ENCODE measurements at regions not wholly inside any gene's neighbourhood (a gene's known extent, or its start where the extent isn't known, plus 50 kb on each side); places are given as distances from the start of the nearest gene placed in this dataset.

DNA sequence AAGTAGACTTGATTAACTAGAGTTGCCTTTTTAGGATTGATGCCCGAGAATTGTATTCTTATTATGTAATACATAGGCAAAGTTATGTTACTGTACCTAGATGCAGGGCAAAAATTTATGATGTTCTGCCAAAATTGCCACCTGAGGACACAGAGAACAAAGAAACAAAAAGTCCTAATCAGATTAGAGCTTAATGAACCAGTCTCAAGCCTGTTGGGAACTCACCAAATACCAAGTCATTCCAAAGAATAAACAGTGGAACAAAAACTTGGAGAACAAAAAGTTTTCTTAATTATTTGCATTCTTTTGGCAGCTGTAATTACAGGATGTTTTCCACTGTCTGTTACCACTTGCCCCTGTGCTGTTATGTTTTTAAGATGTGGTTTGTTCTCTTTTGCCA, 154.7 kb upstream of the SGK1 start:
- no peak for DNase-seq

GRCh38 chr6:134472046-134472445, 154.1 kb upstream of the SGK1 start:
- DNase-seq = no peak

DNA sequence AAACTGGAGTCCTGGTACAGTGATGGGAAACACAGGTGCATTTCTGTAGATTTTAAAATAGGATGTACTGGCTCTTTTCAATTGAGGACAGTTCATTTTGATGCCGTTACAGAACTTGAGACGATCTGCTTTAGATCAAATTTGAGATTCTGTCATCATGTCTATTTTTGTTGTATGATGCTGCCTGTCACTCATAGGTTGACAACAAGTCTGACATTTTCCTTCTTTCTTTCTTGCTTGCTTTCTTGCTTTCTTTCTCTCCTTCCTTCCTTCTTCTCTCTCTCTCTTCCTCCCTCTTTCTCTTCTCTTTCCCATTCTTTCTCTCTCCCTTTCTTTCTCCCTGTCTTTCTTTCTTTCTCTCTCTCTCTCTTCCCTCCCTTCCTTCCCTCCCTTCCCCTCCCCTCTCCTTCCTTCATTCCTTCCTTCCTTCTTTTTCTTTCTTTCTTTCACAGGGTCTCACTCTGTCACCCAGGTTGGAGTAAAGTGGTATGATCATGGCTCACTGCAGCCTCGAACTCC, 152.6 kb upstream of the SGK1 start:
- no peak for DNase-seq

GRCh38 chr6:134469702-134470456, 152.0 kb upstream of the SGK1 start:
- no peak for DNase-seq

DNA sequence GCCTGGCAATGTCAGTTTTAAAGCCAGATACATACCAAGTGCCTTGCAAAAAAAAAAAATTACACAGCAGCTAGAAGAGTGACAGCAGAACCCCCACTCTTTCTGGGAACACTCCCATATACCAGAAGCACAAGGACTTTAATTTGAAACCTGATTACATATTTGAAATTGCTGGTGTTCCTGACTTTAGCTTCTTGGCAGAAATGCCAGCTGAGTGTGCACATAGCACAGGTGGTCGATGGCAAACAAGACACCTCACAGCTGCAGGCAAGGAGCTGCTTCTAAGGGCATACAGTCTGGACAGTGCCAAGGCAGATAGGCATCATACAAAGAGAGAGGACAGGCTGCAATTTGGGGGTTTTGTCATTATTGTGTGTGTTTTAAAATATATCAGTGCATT, 150.7 kb upstream of the SGK1 start:
- DNase-seq = no peak

DNA sequence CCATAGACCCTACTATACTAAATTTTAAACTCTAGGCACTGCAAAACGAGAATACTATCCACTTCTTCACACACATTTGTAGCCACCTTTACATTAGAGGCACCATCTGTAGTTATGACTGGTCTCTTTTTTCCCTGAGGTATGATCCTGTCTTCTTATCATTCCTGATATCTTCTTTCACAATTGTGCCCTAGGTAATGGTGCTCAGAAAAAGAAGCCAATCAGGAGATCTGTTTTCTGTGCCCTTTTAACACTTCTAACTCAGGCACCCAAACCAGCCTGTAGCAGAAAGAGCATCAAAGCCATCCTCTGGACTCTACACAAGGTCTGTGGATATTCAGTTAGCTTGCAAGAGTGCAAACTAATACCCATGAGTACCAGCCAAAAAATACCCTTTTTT, 149.7 kb upstream of the SGK1 start:
- DNase-seq = no peak

DNA sequence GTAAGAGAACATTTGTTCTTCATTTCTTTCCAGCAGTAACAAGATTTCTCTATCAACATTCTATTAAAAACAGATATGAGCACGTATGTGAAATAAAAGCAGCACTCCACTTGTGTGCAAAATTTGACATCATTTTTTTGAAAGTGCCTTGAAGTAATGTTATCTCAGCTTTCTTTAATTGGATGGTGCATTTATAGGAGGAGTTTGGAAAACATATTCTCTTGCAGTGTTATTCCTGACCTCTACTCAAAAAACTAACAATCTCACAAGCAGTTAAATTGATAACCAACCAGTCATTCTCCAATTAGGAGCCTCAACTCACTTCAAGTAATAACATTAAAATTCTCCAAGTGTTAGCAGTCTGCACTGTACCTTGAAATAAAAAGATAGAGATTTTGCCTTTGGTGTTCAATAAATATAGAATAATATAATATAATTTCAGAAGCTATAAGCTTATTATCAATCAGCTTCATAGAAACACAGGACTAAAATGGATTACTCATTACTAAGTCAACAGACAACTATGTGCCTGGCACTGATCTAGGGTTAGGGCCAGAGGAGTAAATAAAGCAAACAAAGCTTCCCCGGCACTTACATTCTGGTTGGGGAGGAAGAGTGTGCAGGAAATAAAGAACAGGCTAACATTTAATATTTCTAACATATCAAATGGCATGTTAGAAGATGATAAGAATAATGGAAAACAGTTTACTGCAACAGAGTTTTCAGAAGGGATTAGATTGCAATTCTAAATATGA, 149.0 kb upstream of the SGK1 start:
- no peak for DNase-seq

DNA sequence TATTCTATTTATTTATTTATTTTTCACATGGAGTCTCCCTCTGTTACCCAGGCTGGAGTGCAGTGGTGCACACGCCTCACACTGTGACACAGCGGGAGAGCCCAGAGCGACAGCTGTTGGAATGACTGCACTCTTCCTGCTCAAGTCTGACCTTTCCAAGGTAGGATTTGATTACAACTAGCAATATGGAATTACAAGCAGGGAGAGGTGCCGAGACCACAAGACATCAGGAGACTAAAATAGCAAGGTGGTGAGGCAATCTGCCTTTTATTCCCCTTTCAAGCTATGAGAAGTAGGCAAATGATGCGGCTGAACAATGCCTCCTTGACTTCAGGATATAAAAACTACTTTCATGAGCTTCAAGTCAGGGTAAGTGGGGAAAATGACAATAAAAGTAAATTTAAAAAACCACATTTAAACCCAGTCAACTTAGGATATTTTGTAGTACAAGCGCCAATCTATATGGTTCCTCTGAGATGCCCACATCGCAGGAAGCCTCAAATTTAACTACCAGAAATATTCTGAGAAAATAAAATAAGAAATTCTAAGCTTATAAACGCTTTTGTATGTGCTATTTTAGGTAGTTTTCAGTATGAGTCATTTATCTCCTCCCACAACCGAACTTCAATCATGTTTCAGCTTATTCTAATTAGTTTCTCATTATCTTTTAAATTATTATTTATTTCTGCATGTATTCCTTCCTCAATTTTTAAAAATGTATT, 146.9 kb upstream of the SGK1 start:
- no peak for DNase-seq

DNA sequence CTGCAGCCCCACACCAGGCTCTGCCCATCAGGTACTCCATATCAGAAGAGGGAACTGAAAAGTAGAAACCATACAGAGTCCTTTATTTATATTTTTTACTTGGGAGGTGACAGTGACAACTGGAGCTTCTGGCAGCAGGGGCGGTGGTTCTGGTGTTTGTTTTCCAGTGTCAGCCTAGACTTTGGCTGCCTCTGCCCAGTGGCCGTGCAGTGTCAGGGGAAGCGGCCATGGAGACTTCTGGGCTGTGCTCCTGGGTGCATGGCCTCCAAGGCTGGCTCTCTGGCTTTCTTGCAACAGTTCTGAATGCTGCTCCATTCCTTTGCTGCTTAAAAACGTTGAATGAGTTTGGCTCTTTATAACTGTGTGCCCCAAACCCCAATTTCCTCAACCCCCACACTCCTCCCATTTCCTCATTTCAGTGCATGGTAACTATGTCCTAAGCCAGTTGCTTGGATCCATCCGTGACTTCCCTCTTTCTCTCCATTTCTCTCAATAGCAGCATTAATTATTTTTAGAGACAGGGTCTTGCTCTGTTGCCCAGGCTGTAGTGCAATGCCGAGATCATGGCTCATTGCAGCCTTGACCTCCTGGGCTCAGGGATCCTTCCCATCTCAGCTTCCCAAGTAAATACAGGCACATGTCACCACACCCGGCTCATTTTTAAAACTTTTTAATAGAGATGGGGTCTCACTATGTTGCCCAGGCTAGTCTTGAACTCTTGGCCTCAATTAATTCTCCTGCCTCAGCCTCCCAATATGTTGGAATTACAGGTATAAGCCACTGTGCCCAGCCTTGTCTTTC, 141.1 kb upstream of the SGK1 start:
- DNase-seq = no peak

DNA sequence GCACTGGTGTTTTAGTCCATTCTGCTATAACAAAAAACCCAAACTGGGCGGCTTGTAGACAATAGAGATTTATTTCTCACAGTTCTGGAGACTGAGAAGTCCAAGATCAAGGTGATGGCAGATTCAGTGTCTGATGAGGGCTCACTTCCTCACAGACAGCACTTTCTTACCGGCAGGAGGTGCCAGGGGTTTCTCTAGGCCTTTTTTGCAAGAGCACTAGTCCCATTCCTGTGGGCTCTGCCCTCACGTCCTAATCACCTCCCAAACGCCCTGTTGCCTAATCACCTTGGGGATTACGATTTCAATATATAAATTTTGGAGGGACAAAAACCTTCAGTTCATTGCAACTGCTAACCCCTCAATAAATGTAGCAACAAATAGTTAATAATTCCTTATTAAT, 140.0 kb upstream of the SGK1 start:
- no peak for DNase-seq

- DNase-seq = no peak
Observed at GRCh38 chr6:134456226-134456625, 138.3 kb upstream of the SGK1 start.

DNA sequence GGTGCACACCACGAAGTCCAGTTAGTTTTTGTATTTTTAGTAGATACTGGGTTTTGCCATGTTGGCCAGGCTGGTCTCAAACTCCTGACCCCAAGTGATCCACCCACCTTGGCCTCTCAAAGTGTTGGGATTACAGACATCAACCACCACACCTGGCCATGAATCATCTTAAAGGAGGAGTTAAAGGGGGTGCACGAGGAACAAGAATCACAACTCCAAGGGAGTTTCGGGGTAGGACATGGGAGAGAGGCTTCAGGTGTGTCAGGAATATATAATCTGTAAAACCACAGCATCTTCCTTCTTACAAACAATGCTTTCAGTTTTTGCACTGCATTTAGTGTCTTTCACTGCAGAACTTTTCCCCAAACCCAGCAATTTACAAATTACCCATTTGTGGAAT, 137.4 kb upstream of the SGK1 start:
- DNase-seq = no peak

DNA sequence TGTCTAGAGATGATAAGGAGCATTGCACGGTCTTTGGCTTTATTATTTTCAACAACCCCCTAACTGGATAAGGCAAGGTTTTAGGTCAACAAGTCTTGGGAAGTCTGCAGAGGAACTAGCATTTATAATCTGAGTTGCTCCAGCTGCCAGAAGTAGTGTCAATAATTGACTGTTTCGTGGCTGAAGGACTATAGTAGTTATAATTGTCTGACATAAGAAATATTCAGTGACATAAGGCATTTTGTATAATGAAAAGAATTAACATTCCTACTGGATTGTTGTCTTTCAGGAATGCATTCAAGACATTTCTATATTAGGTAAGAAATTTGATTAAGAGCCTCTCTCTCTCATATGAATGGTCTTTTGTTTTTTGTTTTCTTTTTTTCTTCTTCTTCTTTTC, 136.9 kb upstream of the SGK1 start:
- DNase-seq = no peak

GRCh38 chr6:134453792-134454510, 136.0 kb upstream of the SGK1 start:
- DNase-seq = no peak

DNA sequence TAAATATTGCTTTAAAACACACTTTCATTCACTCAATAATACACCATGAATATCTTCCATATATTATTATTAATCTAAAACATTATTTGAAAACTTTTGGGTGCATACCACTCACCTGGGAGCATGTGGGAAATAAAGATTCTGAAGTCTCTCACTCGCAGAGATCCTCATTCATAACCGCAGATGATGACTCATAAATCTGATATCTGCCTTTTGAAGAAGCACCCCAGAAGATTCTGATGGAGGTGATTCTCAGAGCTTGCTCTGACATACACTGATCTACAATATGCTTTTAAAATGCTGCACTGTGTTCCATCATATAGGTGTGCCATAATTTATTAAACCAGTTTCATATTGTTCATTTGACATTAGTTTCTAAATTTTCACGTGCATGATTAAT, 135.0 kb upstream of the SGK1 start:
- DNase-seq = no peak

DNA sequence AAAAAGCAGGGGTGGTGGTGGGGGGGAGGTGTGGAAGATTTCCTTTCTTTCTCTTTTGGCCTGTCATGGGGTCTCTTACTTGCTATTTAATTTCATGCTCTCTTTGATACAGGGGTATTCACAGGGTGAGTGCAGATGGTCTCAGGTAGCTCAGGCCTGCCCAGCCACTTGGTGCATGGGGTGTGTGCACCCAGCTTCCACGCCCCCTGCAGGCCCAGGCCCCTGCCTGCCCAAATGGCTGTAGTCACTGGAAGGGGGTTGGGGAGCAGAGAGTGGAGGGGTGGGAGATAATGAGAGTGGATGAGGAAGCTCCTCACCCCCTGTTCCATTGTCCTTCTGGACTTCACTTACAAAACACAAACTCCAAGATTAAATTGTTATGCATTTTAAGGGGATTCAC, 133.6 kb upstream of the SGK1 start:
- no peak for DNase-seq

- no peak for DNase-seq
Observed at GRCh38 chr6:134449781-134450180, 131.9 kb upstream of the SGK1 start.

DNA sequence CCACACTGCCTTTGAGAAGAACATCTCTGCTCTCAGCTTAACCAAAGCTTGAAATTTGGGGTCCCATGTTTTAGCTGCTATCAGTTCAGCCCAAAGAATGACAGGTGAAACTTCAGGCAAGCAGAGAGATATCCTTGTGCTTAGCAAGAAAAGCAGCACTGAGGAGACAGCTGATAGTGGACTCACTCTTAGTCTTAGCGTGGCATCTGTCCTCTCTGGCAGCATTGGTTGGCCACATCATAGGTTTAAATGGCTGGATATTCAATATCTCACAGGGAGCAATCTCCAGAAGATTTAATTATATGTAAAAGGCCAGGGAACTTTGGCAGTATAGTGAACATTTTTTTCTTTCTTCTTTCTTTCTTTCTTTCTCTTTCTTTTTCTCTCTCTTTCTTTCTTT, 131.1 kb upstream of the SGK1 start:
- DNase-seq = no peak

- DNase-seq = no peak
Observed at GRCh38 chr6:134447883-134448387, 130.0 kb upstream of the SGK1 start.

DNA sequence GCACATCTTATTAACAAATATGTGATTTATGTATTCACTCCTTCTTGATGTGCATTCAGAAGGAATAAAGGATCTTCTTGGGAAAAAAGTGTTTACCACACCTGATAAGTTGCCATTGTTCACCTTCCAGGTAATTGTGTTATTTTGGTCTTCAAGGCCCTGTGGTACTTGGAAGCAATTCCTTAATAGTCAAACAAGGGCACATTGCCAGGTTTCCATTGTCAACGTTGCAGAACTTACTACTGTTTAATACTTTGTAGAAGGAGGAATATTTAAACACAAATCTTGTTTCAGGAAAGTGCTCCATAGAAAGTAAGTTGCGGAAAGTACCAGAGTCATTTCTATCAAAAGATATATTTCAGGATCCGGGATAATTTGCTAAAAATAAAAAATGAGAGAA, 129.5 kb upstream of the SGK1 start:
- DNase-seq = no peak

DNA sequence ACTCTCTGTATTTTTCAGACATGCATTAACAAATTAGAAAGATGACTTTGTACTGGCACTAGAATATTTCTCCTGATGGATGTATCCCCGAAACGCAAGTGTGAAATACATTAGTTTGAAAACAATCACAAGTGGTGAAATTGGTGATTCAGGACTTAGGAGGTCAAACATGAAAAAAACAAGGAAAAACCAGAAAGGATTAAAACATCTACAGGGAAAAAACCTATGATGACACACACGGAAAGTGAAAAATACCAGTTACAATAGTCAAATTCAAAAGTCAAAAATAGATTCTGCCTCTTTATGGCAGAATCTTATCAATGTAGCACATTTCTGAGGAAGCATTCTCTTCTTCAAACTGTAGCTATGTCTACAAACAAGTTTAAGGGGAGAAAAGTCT, 129.0 kb upstream of the SGK1 start:
- no peak for DNase-seq

DNA sequence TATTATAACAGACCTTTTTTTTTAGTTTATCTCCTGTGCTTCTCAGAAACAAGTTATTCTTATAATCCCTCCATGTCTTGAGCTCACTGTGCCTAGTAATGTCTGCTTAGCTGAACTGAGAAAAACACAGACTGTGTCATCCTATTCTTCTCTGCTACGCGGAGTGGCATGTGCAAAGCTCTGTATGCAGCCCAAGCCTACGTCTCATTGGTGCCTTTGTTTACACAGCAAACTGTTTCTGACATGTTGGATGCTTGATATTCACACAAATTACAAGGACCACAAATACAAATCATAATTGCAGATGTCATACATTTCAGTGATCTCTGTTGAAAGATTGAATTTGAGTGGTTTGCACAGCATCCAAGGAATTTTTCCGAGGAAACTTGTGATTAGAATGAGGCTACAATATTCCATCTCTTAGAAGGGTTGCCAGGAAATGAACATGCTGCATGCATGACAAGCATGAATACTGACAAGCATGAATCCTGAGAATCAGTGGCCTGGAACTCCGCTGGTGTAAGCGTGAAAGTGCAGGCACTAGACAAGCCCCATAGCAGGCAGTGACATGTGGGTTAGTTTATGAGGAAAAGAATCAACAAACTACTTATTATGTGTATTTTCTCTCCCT, 128.4 kb upstream of the SGK1 start:
- DNase-seq = no peak
